RCC 7860 (cell line): ENCODE measurements at regions not wholly inside any gene's neighbourhood (a gene's known extent, or its start where the extent isn't known, plus 50 kb on each side); places are given as distances from the start of the nearest gene placed in this dataset.

Source experiments
- DNase-seq: peaks from one replicate; pipeline ENCODE4 v3.0.0-alpha.2; 2015; ENCODE audit warnings: low spot score
- FAIRE-seq: peaks from 2 replicates; lab custom pipeline; 2012; peaks lifted over from hg19 to GRCh38; lab: Jason Lieb, UNC

DNA sequence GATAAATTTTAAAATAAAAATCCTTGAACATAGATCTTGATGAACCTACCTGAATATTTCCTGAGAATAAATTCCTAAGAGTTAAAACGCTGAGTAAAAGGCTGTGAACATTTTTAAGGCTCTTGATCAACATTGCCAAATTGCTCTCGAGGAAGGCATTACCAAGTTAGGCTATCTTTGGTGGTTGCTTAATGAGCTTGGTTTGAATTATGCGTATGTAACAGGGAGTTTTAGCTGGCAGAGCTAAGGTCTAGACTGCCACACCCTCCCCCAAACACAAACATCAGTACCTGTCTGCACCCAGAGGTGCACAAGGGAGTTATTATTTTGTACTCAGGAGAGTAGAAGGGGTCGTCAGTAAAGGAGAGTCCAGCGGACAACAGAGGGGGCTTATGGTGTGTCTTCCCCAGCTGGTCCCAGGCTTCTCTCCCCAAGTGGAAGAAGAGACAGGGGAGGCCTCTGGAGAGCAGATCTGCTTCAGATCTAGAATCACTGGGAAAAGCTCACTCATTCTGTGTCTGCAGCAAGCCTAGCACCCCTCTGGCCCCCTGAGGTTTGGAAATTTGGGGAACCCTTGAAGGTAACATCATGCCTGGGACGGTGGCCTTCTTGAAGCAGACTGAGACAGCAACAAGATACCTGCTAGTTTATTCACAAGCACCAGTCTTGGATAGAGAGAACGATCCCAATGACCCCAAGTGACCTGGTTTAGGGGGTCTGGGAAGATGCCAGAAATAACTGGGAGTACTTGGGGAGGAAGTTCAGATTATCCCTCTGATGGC lies 197.2 kb upstream of the ID2 start:
- no peak for FAIRE-seq

DNA sequence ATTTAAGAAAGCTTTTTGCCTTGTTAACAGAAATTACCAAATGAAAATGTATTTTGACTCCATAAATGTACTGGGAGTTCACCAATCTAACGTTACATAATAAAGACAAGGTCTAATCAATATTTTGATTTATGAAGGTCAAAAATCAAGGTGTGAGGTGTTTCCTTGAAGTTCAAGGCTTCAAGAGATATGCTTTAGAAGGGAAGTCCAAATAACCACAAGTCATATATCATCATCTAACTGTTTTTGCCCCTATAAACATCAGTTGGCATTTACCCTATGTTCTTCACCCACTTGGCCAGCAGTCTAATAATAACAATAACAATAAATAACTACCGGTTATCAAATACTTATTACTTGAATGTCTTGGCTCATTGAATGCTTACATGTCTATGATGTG lies 196.1 kb upstream of the ID2 start:
- FAIRE-seq, result no peak
- DNase-seq, result no peak

More for the DNA sequence above, 197.2 kb upstream of the ID2 start:
- DNase-seq, result no peak

DNA sequence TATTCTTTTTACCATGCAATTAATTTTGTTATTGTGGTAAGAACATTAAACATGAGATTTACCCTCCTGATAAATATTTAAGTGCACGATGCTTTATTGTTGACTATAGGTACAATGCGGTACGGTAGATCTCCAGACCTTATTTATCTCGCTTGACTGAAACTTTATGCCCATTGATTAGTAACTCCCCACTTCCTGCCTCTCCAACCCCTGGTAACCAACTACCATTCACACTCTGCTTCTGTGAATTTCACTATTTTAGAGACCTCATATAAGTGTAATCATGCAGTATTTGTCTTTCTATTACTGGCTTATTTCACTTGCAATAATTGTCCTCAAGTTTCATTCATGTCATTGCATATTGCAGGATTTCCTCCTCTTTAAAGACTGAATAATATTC lies 195.7 kb upstream of the ID2 start:
- FAIRE-seq (no peak), DNase-seq (no peak)

DNA sequence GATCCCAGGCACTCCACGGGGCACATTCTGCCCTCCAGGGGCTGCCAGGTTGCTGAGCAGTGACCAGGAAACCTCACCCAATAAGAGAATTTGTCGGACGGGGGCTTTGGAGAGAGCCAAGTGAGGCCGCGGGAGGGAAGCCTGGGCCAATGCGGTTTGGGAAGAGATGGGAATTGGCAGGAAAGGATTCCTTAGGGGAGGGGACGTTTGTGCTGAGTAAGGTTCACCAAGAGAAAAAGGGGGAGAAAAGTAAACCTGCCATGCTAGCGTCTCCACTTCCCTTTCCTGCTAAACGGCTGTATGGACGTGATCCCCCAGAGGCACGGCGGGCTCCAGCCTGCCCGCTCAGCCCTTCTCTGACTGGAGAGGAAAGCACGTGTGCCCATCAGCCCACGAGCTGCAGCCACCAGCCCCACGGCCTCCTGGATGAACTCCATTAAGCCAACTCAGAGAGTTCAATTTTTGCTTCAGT lies 194.4 kb upstream of the ID2 start:
- FAIRE-seq, result no peak
- DNase-seq, result no peak

DNA sequence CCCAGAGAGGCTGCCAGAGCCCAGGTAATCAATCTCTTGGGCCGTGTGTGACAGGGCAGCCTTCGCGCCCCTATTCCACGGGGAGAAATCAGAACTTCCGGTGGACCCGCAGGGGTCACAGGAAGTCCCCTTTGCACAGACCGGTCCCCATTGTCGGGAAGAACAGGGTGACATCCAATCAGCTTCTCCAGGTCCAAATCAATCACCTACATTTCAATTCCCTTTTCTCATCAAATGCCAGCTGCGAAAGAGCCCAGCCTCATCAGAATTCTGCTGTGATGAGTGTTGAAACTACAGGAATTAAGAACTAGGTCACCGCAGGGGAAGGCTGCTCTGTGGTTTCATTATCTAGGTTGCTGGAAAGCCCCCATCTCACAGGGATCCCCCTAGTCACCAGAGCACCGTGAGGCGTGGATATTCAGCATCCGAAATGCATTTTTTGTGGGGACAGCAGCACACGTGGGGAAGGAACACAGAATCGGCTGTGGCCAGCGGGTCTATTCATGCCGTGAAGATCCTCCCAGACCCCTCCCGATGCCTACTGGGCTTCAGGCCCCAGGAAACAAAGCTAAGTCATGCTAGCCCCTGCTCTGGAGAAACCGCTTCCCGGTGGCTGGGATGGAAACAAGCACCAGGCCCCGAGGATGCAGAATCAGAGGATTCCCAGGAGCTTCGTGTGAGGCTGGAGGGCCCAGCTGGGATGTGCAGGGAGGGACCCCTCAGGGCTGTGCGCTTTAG lies 193.7 kb upstream of the ID2 start:
- DNase-seq, result no peak
- no peak for FAIRE-seq

DNA sequence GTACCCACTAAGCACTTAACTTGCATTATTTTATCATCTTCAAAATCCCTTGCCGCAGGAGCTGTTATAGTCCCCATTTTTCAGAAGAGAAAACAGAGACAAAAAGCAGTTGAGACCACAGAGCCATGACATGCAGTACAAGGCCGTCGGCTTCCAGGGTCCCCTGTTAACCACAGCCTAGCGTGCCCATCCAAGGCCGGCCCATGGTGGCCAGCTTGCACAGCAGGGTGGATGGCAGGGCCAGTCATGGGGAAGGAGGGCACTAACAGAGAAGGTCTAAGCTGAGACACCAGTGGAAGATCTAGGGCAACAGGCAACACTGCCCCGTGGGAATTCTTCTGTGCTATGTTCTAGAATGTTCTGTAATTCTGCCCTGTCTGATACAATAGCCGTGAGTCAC lies 192.6 kb upstream of the ID2 start:
- FAIRE-seq, result no peak

DNA sequence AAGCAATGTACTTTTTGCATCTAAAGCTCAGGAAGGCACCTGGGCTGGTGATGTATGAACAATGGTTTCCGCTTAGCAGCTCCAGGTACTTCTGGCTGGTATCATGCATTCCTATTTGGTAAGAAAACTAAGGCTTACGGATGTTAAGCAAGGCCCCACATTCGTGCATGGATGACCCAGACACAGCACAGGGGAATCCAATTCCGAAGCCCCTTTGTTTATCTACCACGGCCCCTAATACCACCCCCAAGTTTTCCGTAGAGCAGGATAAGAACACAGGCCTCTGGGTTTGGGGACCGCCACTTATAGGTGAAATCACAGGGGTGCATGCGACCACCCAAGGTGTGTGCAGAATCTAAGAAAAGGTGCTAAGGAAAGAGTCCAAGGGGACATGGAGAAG lies 192.1 kb upstream of the ID2 start:
- FAIRE-seq (no peak), DNase-seq (no peak)

More for the DNA sequence above, 192.6 kb upstream of the ID2 start:
- DNase-seq, result no peak

DNA sequence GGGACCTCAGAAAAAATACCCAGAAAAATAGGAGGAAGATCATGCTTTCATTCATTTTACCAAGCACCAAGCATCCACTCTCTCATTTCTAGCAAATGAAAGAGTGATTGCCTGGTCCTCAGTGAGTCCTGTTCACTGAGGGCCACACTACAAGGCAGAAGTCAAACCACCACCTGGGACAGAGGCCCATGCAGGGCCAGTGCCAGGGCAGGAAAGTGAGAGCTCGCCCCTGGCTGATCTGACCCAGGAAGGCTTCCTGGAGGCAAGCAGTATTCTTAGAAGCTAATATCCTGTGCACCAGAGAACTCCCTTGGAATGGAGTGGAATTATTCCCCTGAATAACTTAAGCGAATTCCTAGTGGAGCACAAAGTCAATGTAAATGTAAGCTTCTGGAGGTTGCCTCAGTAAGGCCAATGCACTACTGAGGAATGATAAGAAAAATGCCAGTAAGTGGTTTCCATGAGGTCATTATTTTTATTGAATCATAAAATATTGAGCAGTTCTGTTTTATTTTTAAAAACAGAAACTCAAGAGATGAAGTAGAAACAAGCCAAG lies 191.6 kb upstream of the ID2 start:
- FAIRE-seq, result no peak

DNA sequence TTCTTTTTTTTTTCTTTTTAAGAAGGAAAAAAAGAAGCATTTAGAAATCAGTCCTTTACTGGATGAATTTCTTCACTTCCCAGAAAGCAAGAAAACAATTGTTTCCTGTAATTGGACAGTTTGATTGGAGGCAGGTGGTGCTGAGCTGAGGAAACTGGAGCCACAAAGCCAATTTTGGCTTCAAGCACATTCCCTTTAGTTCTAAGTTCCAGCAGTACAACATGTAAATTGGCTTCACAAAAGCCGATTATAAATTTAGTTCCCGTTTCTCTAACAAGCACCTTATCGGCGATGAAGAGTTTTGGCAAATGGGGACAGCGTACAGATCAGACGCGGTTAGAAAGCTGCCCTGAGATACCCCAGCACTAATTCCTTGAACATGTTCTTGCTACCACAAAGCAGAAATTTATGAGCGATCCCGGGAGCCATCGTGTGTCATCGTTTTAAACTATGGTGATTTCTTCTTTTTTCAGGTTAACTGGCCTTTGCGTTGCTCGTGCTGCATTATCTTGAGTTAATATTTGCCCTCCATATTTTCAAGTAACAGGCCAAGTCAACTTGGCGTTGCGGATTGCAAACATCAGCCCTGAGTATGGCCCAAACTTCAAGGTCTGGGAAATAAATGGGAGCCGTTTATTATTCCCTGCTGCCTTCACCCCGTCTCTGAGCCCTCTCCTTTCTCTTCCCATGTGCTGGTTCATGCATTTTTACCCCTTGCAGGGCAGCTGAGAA lies 190.4 kb upstream of the ID2 start:
- DNase-seq (no peak), FAIRE-seq (no peak)

More for the DNA sequence above, 191.6 kb upstream of the ID2 start:
- DNase-seq, result no peak

DNA sequence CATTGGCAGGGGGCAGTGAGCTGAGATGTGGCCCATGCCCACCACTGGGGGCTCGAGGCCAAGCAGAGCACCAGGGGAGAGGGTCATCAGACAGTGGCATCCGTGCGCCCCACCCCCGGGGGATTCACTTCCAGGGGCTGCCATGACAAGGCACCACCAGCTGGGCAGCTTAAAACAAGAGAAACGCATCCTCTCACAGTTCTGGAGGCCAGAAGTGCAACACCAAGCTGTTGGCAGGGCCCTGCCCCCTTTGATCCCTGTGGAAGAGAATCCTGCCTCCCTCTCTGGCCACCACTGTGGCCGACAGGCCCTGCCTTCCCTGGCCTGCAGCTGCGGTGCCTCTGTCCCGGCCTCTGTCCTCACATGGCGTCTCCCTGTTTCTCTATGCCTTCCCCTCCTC lies 187.7 kb upstream of the ID2 start:
- no peak for FAIRE-seq
- no peak for DNase-seq

DNA sequence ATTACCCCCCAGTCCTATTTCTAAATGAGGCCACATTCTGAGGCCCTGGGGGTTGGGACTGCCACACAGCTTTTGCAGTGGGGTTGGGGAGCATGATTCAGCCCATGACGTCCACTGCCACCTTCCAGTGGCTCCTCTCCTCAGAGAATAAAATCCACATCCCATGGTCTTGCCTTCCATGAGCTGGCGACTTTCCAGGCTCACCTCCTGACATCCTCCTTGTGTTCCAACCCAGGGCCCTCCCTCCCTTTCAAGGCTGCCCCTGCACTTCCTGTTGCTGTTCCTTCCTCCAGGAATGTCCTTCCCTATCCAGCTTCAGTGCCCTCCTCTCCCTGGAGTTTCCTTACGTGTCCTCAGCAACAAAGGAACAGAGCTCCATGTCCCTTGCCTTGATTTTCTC lies 187.3 kb upstream of the ID2 start:
- FAIRE-seq (no peak), DNase-seq (peak; percentile 42)

DNA sequence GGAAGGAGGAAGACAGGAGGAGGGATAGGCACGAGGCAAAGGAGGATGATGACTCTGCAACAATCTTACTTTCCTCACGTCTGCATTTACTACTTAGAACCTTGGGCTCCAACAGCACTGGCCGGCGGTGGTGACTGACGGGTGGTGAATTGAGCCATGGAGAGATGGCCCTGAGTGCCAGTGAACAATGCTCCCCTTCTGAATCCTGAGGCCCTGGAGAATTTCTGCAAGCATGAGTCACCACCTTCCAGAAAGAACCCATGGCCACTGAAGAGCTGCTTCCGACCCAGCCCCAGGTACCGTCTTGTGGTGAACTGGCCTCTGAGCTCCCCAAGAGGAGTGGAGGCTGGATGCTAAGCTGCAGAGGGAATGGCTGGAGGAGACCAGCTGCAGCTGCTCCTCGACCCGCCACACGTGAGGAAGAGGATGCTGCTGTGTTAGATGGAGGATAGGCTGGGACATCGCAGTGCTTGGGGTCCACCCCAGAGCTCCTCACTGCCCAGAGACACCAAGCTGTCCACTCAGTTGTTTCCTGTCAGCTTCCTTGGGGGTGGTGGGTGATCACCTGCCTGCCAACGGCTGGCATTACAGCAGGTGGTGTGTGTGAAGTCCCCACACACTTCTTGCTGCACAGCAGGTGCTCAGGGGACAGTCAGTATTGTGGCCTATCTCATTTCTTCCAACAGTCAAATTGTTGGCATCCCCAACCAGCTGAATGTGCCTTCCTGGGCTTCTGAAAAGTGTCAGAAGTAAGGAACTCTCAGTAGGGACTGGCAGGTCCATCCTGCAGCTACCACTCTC lies 186.5 kb upstream of the ID2 start:
- no peak for FAIRE-seq

DNA sequence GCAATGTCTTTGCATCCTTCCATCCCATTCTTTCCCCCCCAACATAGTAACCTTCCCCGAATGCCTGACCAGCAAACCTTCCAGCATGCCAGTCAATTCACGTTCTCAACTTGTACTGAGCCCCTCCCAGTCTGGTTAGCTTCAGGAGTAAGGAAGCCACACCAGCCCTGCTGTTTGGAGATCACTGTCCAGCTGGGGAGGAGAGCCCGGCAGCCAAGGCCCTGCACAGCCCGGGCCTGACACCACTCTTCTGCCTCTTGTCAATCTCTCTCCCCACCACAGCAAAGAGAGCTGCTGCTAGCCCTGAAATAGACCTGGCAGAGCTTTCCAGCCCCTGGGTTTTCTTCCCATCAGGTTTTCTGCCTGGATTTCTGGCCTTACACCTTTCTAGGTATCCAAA lies 185.8 kb upstream of the ID2 start:
- FAIRE-seq, result no peak
- DNase-seq, result no peak

More for the DNA sequence above, 186.5 kb upstream of the ID2 start:
- DNase-seq, result no peak

DNA sequence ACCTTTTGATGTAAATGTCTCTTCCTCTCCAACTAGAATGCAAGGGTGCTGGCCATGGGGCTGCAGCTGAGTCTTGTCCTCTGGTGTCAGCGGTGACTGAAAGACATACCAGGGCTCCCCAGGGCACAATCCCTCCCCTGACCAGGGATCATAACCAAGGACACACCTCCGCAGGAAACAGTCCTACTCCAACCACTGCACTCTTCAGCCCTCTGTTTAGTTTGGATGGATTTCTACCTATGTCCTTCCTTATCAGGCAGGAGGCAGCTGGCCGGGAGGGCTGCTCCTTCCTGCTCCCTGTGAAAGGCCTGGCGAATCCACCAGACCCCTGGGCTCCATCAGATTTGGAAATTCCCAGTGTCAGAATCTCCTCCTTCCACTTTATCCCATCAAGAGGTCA lies 185.2 kb upstream of the ID2 start:
- DNase-seq, result no peak
- FAIRE-seq, result no peak

DNA sequence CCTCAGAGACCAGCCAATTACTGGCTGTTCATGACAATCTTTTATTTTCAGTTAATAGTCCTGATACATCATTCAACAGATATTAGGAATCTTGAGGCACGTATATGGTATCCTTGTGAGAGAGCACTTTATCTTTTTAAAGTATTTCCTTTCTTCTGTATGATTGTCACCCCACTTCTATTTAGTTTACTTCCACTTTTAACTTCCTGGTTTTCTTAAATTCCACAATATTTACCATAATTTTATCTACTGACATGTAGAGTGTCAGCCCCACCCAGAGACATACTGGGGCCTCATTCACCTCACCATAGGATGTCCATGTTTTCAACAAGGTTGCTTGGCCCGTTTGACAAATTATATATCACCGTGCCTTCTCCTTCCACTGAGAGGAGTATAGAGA lies 182.9 kb upstream of the ID2 start:
- FAIRE-seq, result no peak
- DNase-seq, result no peak

DNA sequence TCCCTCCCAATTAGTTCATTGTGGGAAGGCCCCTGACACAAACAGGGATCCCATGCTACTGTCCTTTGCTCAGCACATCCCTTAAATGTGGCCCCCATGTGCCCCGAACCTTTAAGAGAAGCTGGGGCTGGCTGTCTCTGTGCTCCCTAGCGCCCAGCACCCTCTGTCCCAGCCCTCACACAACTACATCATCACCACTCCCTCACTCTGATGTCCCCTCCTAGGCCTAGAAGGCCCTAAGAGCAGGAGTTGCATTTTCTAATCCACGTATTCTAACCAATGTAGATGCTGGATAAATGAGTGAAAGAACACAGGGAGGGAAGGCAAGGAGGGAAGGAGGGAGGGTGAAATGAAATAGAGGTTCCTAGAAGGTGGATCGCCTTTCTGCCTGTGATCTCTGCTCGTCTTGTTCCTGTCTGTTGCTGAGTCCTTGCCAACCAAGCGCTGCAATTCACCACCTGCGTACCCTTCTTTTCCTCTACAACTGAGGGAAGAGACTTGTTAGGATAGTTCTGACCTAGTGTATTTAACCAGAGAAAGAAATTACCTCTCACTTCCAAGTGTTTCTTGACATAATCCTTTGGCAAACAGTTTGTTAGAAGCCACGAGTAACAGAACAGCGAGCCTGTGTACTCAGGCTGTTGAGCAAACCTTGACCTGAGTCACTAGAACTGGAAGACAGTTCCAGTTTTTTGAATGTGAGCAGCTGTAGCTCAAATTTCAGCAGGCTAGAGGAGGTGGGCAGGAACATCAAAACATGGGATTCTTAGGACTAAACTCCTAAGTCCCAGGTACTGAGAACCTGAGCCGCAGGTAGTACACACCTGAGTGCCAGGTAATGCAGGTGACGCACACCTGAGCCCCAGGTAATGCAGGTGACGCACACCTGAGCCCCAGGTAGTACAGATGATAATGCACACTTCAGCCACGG lies 181.5 kb upstream of the ID2 start:
- DNase-seq (no peak), FAIRE-seq (no peak)

DNA sequence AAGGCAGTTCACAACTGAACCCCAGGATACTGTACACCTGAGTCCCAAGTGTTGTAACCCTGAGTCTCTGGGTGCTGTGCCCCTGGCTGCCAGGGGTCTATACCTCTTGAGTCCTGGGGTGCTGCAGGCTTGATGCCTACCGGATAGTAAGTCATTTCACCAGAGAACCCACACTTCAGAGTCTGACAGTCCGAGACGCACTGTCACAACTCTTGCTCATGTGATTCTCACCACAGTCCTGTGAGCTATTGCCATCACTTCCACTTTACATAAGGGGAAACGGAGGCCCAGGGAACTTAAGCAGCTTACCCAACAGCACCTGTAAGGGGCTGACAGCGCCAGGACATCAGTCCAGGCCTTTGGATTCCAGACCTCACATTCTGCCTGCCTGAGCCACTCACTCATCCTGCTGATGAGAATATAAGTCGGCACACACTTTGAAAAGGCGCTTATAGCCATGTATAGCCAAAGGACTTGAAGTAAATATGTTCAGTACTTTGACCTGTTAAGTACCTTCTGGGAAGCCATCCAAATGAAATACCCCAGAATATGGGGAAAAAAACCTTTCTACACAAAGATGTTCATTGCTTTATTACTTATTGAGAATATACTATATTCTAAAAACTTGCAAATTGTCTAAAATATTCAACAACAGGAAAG lies 180.7 kb upstream of the ID2 start:
- DNase-seq (no peak), FAIRE-seq (no peak)

DNA sequence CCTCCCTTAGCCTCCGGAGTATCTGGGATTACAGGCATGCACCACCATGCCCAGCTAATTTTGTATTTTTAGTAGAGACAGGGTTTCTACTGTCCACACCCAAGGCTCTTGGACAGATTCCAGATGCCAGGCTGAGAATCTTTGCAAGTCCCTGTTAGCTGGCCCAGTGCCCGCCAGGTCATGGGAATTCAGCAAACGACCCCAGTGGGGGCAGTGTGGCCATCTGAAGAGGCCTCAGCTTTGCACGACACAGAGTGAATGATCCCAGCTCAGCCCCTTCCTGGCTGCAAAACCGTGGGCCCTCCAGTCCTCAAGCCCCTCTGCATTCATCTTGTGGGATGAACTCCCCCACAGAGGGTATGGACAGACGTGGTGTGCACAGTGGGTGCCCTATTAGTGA lies 179.5 kb upstream of the ID2 start:
- FAIRE-seq (no peak), DNase-seq (no peak)
